Nucleus accumbens (tissue), 56 donors: ENCODE measurements at regions not wholly inside any gene's neighbourhood (a gene's known extent, or its start where the extent isn't known, plus 50 kb on each side); places are given as distances from the start of the nearest gene placed in this dataset.

ENCODE experiments used
- DNase-seq, 56 donors: peaks; one replicate each; lab custom pipeline; 2025; lab: John Stamatoyannopoulos, UW

- DNase-seq, result no peak
Measured at GRCh38 chr19:28036486-28036885, 1176.5 kb downstream of the UQCRFS1 start.

GRCh38 chr19:28034936-28035335 is 1178.0 kb downstream of the UQCRFS1 start:
- DNase-seq, result no peak

GRCh38 chr19:28028881-28029444 is 1184.0 kb downstream of the UQCRFS1 start:
- no peak for DNase-seq

GRCh38 chr19:28027116-28027515 is 1185.8 kb downstream of the UQCRFS1 start:
- DNase-seq, result no peak

GRCh38 chr19:28026636-28027035 is 1186.3 kb downstream of the UQCRFS1 start:
- no peak for DNase-seq

- DNase-seq, result no peak
Measured at GRCh38 chr19:28024920-28025319, 1188.0 kb downstream of the UQCRFS1 start.

GRCh38 chr19:28023064-28023463 is 1189.9 kb downstream of the UQCRFS1 start:
- no peak for DNase-seq

- no peak for DNase-seq
Measured at GRCh38 chr19:28022506-28022905, 1190.4 kb downstream of the UQCRFS1 start.

GRCh38 chr19:28021259-28022185 is 1191.4 kb downstream of the UQCRFS1 start:
- DNase-seq, result no peak

GRCh38 chr19:28020619-28021258 is 1192.2 kb downstream of the UQCRFS1 start:
- DNase-seq, result no peak

GRCh38 chr19:28019901-28020300 is 1193.0 kb downstream of the UQCRFS1 start:
- DNase-seq, result no peak

- DNase-seq, result no peak
Measured at GRCh38 chr19:28019371-28019770, 1193.6 kb downstream of the UQCRFS1 start.

- DNase-seq, result no peak
Measured at GRCh38 chr19:28018499-28018898, 1194.5 kb downstream of the UQCRFS1 start.

GRCh38 chr19:28014615-28015405 is 1198.1 kb downstream of the UQCRFS1 start:
- no peak for DNase-seq

GRCh38 chr19:28012361-28012760 is 1200.6 kb downstream of the UQCRFS1 start:
- no peak for DNase-seq

- no peak for DNase-seq
Measured at GRCh38 chr19:28010656-28011055, 1202.3 kb downstream of the UQCRFS1 start.

- no peak for DNase-seq
Measured at GRCh38 chr19:28009696-28010095, 1203.3 kb downstream of the UQCRFS1 start.

GRCh38 chr19:28008695-28009094 is 1204.3 kb downstream of the UQCRFS1 start:
- DNase-seq, result no peak

GRCh38 chr19:28003543-28003942 is 1209.4 kb downstream of the UQCRFS1 start:
- DNase-seq, result no peak

GRCh38 chr19:27997069-27997468 is 1215.9 kb downstream of the UQCRFS1 start:
- no peak for DNase-seq
